Panc1 (cell line): ENCODE measurements at regions not wholly inside any gene's neighbourhood (a gene's known extent, or its start where the extent isn't known, plus 50 kb on each side); places are given as distances from the start of the nearest gene placed in this dataset.
"Not testable (repeated sequence)": the region's sequence is repeated elsewhere in the genome, so short reads cannot be mapped to it uniquely, and the experiment has no call there.

Source experiments
- CTCF ChIP-seq: fragments of 450-650 bp; IDR thresholded peaks from 2 replicates; pipeline ENCODE4 v1.5.1; 2017; ENCODE audit warnings: mild to moderate bottlenecking
- POLR2AphosphoS5 ChIP-seq: IDR thresholded peaks from 2 replicates; pipeline ENCODE4 v1.6.1; 2012; ENCODE audit warnings: mild to moderate bottlenecking, low read depth, low read length, moderate library complexity
- REST ChIP-seq, 2 experiments: IDR thresholded peaks; 2 replicates each; pipeline ENCODE4 v1.6.1; 2011 to 2012; ENCODE audit warnings: low read depth in 2 of 2, control low read depth in 1 of 2, low read length in 1 of 2, mild to moderate bottlenecking in 1 of 2, moderate library complexity in 1 of 2; ENCODE audit not compliant: insufficient read depth in 1 of 2

- TF ChIP-seq CTCF; POLR2AphosphoS5; REST (IDR thresholded peaks at IDR 0.05; ENCODE audit: insufficient read depth in 1 of 2, low read depth in 2 of 2, low read length in 1 of 2): not testable (repeated sequence)
These were observed 295.1 kb upstream of the ID2 start for GRCh38 chr2:8386748-8387147.
